T-helper 2 cell treated with Interferon-gamma antibody and Interleukin-4, amounts not matched to agents 5 μg/mL and 100 μg/mL, for 36 hours (primary cell): ENCODE measurements at regions not wholly inside any gene's neighbourhood (a gene's known extent, or its start where the extent isn't known, plus 50 kb on each side); places are given as distances from the start of the nearest gene placed in this dataset.
"Not testable (repeated sequence)": the region's sequence is repeated elsewhere in the genome, so short reads cannot be mapped to it uniquely, and the experiment has no call there.

ENCODE experiments used
- DNase-seq: peaks from one replicate; pipeline ENCODE4 v3.0.0; 2021; ENCODE audit warnings: low spot score
- H3K27ac Mint-ChIP-seq: one replicate; pipeline ENCODE4 v1.8.0; 2021; ENCODE audit warnings: mild to moderate bottlenecking, mixed read lengths
- H3K27me3 Mint-ChIP-seq: one replicate; pipeline ENCODE4 v1.8.0; 2021; ENCODE audit warnings: low read depth, mixed read lengths
- H3K36me3 Mint-ChIP-seq: one replicate; pipeline ENCODE4 v1.8.0; 2021; ENCODE audit warnings: low read depth, mixed read lengths
- H3K4me1 Mint-ChIP-seq: one replicate; pipeline ENCODE4 v1.8.0; 2021; ENCODE audit warnings: low read depth, mixed read lengths
- H3K4me3 Mint-ChIP-seq: one replicate; pipeline ENCODE4 v1.8.0; 2022; ENCODE audit warnings: mild to moderate bottlenecking, moderate library complexity, mixed read lengths
- H3K9me3 Mint-ChIP-seq: one replicate; pipeline ENCODE4 v1.8.0; 2021; ENCODE audit warnings: mixed read lengths

DNA sequence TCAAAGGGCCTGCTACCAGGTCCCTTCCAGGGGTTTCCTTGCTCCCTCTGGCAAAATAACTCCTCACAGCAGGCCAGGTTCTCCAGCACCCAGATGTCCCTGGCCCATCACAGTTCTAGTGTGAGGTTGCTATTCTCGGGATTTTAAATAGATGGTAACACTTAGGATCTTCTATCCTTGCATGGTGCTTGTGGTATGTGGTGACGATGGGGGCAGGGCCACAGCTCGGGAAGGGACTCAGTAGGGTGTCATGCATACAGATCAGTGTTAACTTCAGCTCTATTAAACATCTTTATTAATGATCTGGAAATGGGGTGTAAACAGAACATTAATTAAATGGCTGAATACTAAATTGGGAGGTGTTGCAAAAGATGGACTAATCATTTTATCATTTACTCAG, 323.8 kb downstream of the QKI start:
- Mint-ChIP-seq H3K27ac (no peak overlapping the region), H3K9me3 (no peaks in the 10 kb centered on the region), H3K4me1 (no peaks in the 10 kb centered on the region)

DNA sequence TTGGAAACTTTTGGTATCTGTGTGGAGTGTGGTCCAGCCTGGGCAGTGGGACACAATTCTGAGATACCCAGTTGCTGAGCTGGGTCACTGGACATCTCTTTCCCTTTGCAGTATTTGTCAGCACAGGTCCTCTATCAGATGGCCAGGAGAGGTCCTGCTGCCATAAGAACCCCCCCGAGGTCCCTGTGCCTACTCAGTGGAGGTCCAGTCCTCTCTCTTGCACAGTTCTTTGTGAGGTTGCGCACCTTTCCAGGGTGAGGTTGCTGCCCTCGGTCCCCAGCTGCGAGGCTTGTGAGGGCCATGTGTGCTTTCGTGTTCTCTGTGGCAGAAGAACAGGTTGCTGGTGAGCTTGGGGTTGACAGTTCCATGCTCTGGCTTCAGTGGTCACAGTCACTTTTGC, 320.6 kb downstream of the QKI start:
- Mint-ChIP-seq H3K36me3 (no peaks in the 10 kb centered on the region), H3K27ac (no peak overlapping the region), H3K4me1 (no peaks in the 10 kb centered on the region), H3K4me3 (no peak overlapping the region), H3K9me3 (no peaks in the 10 kb centered on the region), H3K27me3 (peaks cover 2% of the 10 kb centered on the region)
- no peak for DNase-seq

More for the DNA sequence above, 323.8 kb downstream of the QKI start:
- H3K27me3 Mint-ChIP-seq: peaks cover 2% of the 10 kb centered on the region
- no peak overlapping the region for H3K4me3 Mint-ChIP-seq
- H3K36me3 Mint-ChIP-seq: no peaks in the 10 kb centered on the region
- DNase-seq: no peak

DNA sequence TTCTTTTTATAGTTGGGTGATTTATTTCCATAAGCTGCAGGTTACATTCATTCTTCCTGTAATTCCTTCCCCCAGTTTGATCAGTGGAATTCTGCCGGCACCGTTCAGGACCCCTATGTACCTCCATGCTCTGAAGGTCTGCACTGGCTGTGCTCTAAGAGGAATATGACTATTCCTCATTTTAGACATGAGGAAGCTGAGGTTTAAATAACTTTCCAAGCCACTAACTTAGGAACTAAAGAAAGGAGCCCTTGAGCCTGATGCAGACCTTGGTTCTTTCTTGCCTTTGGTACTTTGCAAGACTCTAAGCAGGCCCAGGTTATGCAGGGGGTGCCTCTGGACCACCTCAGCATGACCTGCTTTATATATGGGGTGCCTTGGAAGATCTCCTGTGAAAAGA, 318.5 kb downstream of the QKI start:
- H3K4me3 Mint-ChIP-seq: no peak overlapping the region
- DNase-seq: no peak
- no peak overlapping the region for H3K27ac Mint-ChIP-seq
- no peaks in the 10 kb centered on the region for H3K9me3 Mint-ChIP-seq
- no peaks in the 10 kb centered on the region for H3K36me3 Mint-ChIP-seq
- H3K4me1 Mint-ChIP-seq: no peaks in the 10 kb centered on the region
- no peaks in the 10 kb centered on the region for H3K27me3 Mint-ChIP-seq

DNA sequence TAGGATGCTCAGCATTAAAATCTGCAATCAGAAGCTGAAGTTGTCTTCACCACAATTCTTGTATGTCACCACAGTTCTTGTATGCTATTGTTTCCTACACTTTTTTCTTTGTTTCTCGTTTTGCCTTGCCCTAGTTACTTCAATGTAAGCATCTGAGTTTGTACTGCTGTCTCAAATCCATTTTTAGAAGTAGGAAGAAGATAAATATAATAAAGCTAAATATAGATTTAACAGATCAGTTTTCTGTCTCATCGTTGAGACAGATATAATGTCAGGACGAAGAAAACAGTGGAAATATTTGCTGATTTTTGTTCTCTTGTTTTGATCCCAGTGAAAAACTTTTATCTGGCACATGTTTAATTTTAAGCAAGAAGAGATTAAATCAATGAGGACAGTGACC, 318.0 kb downstream of the QKI start:
- no peak overlapping the region for H3K4me3 Mint-ChIP-seq
- no peaks in the 10 kb centered on the region for H3K4me1 Mint-ChIP-seq
- H3K27me3 Mint-ChIP-seq: no peaks in the 10 kb centered on the region
- H3K36me3 Mint-ChIP-seq: no peaks in the 10 kb centered on the region
- no peak for DNase-seq
- H3K9me3 Mint-ChIP-seq: no peaks in the 10 kb centered on the region
- no peak overlapping the region for H3K27ac Mint-ChIP-seq

DNA sequence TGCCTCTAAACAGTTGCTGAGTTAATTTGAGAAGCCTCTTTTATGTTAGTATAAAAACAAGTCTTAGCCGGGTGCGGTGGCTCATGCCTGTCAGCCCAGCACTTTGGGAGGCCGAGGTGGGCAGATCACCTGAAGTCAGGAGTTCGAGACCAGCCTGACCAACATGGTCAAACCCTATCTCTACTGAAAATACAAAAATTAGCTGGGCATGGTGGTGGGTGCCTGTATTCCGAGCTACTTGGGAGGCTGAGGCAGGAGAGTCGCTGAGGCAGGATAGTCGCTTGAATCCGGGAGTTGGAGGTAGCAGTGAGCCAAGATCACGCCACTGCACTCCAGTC, 317.5 kb downstream of the QKI start:
- DNase-seq, H3K27ac Mint-ChIP-seq, H3K27me3 Mint-ChIP-seq, H3K4me1 Mint-ChIP-seq, H3K4me3 Mint-ChIP-seq, H3K9me3 Mint-ChIP-seq, H3K36me3 Mint-ChIP-seq: not testable (repeated sequence)

DNA sequence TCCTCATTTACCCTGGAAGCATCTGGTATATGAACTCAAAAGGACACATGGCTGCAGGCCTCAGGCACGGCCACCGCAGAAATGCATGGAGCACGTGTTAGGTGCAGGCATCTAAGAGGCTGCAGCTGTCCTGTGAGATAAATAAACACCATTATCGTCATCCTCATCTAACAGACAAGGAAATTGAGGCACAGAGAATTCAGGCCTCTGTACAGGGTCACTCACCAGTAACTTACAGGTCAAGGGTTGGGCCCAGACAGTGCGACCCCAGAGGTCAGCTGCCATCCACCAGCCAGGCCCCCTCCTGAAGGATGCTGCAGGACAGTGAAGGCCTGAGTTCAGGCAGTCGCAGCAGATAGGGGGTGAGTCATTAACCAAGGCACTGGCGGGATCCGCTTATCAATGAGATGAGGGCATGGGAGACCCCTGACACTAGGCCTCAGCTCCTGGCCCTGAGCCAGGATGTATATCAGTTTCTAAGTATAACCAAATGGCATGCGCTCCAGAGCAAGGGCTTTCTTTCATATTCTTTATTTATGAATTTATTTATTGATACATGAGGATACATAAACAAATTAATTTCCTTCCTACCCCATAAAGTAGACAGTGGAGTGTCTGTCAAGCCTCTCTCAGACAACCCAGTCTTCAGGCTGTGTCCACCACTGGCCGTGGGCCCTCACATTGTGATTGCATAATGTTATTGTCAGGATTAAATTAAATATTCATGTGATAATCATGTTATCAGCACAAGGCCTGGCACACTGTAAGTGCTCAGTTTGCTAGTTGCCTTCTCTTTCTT, 316.9 kb downstream of the QKI start:
- no peak for DNase-seq
- no peaks in the 10 kb centered on the region for H3K27me3 Mint-ChIP-seq
- H3K9me3 Mint-ChIP-seq: no peaks in the 10 kb centered on the region
- no peaks in the 10 kb centered on the region for H3K36me3 Mint-ChIP-seq
- no peaks in the 10 kb centered on the region for H3K4me1 Mint-ChIP-seq
- H3K27ac Mint-ChIP-seq: no peak overlapping the region
- no peak overlapping the region for H3K4me3 Mint-ChIP-seq

DNA sequence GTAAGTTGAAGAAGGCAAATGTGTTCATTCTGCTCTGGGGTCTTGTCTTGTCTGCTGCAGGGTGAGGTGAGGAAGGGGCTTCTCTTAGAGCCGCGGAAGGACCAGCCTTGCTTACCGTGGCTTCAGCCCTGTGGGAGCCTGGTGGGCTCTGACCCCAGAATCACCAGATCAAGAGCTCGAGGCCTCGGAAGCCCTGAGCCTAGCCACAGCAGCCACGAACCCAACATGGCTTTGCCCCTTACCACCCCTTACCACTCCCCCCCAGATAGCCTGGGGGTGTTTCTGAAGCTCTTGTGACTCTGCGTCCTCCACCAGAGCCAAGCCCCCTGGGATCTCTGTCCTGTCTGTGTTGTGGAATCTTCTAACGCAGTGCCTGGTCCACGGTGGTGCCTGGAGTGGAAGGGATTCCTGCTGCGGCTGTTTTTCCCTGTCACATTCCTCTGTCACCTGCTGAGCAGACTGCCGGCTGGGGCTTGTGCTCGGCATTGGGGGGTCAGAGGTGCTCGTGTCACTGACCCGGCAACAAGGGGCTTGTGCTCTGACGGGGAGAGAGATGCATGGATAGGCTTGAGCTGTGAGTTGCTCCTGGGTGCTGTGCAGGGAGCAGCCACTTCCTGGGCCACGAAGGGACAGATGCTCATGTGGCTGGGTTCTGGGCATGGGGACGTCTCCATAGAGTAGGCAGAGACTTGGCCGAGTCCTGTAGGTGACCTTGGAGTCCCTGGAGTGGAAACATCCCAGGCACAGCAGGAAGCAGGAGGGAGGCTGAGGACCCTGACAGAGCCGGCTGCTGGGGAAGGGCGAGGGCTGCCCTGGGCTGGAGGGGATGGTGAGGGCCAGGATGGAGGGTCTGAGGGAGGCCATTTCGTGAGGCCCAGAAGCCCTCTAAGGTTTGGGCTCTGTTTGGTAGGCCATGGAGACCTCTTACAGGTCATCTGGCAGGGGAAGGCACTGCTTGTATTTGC, 316.0 kb downstream of the QKI start:
- H3K4me1 Mint-ChIP-seq: no peaks in the 10 kb centered on the region
- H3K27me3 Mint-ChIP-seq: no peaks in the 10 kb centered on the region
- no peak overlapping the region for H3K27ac Mint-ChIP-seq
- H3K9me3 Mint-ChIP-seq: no peaks in the 10 kb centered on the region
- H3K36me3 Mint-ChIP-seq: no peaks in the 10 kb centered on the region
- no peak overlapping the region for H3K4me3 Mint-ChIP-seq
- DNase-seq: no peak

DNA sequence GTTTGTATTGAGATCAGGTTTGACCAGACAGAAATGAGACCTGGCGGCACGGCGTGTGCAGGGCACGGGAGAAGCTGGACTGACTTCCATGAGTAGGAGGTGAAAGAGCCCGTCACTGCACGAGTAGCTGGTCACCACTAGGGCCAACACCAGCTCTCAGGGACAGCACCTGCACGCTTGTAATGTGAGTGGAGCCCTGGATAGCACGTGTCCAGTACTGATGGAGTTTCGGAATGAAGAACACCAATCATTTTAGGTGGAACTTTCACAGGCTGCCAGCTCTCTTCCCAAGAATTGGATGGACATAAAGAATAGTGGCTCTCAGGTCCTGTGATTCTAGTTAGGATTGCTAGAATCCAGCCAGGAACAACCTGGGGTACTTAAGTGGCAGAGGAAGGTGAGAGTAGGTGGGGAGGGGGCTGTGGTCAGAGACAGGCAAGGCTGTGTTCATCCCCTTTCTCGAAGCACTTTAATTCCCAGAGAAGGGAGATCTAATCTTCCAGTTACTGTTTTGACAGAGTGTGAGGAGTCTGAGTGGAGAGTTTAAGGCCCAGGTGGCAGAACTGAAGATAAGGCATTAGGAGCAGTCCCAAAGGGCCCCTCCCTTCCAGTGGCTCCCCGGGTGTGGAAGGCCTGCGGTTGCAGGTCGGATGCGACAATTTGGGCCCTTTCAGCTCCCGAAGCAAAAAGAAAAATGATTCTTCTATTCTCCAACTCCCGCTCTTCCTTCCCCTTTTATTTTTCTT, 314.8 kb downstream of the QKI start:
- Mint-ChIP-seq H3K4me1 (no peaks in the 10 kb centered on the region), H3K9me3 (no peaks in the 10 kb centered on the region), H3K27me3 (no peaks in the 10 kb centered on the region), H3K4me3 (no peak overlapping the region), H3K27ac (no peak overlapping the region), H3K36me3 (no peaks in the 10 kb centered on the region)
- DNase-seq: no peak

DNA sequence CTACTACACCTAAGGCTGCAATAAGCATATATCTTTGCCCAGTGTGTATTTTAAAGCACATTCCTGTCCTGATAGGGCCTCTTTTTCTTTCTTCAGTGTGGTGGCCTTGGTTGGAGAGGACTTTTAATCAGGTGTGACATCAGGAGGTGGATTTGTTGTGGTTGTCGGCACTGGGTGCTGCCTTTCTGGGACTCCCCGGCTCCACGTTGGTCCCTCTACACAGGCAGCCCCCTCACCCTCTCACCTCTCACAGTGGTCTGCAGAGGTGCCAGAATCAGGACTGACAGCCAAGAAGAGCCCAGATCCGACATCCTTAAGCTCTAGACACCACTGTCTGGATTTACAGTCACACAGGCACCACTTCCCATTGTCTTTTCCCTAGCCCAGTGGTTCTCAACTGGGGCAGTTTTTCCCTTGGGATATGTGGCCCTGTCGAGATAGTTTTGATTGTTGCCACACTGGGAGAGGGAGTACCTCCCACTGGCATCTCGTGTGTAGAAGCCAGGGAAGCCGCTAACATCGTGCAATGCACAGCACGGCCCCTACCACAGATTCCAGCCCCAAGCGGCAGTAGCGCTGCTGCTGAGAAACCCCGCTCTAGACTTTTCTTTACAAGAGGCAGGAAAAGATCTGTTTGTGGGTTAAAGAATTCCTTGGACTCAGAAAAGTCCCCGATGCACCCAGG, 314.1 kb downstream of the QKI start:
- H3K27ac Mint-ChIP-seq: no peak overlapping the region
- H3K36me3 Mint-ChIP-seq: no peaks in the 10 kb centered on the region
- no peaks in the 10 kb centered on the region for H3K27me3 Mint-ChIP-seq
- no peaks in the 10 kb centered on the region for H3K4me1 Mint-ChIP-seq
- no peak for DNase-seq
- no peaks in the 10 kb centered on the region for H3K9me3 Mint-ChIP-seq
- H3K4me3 Mint-ChIP-seq: no peak overlapping the region

DNA sequence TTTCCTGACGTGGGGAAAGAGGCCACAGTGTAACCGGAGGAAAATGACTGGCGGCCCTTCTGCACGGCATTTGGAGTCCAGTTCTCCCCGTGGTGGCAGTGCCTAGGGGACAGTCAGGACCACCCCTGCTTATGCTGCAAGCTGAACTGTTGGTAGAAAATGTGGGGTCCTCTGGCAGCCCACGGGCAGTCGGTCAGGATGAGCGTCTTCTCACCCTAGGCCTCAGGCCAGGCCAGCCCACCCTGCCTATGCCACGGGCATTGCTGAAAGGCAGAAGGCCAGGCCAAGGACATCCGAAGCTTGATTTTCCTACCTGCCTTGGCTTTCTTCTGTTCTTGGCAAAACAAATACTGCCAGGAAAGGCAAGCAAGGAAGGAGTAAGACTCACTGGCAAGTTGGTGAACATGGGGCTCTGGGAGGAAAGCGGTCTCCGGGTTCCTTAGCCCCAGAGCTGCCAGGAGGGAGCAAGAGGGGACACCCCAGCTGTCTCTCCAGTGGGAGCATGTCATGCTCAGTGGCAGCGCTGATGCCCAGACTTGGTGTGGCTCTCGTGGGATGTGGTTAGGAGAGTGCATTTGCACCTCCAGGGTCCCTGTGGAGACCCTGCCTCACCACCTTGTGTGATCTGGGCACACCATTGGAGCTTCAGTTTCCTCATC, 311.6 kb downstream of the QKI start:
- H3K4me3 Mint-ChIP-seq: no peak overlapping the region
- no peaks in the 10 kb centered on the region for H3K27me3 Mint-ChIP-seq
- H3K27ac Mint-ChIP-seq: no peak overlapping the region
- H3K36me3 Mint-ChIP-seq: no peaks in the 10 kb centered on the region
- no peak for DNase-seq
- no peaks in the 10 kb centered on the region for H3K4me1 Mint-ChIP-seq
- H3K9me3 Mint-ChIP-seq: no peaks in the 10 kb centered on the region

DNA sequence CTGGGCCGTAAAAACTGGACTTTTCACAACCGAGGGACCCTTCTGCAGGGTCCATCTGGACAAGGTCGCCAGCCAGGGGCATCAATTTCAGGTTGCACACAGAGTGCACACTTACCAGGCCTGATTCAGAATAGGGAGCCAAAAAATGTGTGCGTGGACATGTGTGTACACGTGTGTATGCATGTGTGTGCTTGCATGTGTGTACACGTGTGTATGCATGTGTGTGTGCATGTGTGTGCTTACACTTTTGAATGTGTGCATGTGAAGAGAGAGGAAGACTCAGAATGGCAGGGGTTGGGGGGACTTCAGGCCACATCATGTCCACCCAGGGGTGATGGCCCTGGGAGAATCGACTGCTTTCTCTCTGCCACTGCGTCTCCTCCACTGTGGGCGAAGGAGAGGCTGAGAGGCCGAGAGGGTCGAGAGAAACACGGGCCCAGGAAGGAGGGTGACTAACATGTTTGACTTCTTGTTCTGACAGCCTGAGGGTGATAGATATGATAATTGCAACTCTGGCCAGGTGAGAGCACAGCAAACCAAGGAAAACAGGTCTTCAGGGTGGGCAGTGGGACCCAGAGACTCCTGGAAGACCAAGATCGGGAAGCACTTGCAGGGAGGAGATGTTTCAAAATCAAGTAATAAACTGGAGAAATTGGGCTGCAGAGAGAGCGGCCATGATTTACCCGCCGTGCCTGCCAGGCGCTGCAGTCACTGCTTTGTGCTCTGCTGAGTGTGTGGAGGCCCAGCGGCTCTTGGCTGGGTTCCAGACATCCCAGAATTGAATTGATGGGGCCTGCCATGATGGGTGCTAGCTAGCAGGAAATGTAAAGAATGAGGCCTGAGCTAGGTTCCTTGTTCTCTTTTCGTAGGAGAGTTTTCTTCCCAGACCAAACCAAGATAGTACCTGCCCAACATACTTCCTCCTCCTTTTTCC, 310.8 kb downstream of the QKI start:
- DNase-seq: no peak
- H3K36me3 Mint-ChIP-seq: no peaks in the 10 kb centered on the region
- no peaks in the 10 kb centered on the region for H3K9me3 Mint-ChIP-seq
- no peaks in the 10 kb centered on the region for H3K4me1 Mint-ChIP-seq
- no peaks in the 10 kb centered on the region for H3K27me3 Mint-ChIP-seq
- H3K27ac Mint-ChIP-seq: no peak overlapping the region
- no peak overlapping the region for H3K4me3 Mint-ChIP-seq

DNA sequence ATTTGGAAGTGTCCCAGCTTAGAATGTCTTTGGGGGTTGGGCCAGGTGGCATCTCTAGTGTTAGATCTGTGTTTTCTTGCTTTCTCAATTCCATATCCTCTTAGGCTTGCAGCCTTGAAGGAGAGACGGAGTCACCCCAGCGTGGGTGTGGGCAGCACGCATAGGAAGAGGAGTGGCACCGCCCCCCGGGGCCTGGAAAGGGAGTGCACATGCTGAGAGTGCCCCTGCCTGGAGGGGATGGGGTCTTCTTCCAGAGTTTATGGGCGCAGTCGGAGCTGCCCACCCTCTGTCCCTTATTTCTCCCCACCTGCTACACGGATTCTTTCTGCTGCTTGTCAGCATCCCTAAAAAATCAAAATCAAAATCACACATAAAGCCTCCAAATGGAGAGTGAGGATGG, 309.7 kb downstream of the QKI start:
- DNase-seq: no peak
- no peaks in the 10 kb centered on the region for H3K4me1 Mint-ChIP-seq
- H3K27me3 Mint-ChIP-seq: no peaks in the 10 kb centered on the region
- H3K4me3 Mint-ChIP-seq: no peak overlapping the region
- no peaks in the 10 kb centered on the region for H3K9me3 Mint-ChIP-seq
- no peaks in the 10 kb centered on the region for H3K36me3 Mint-ChIP-seq
- H3K27ac Mint-ChIP-seq: no peak overlapping the region
